H7 (cell line): ENCODE measurements at regions not wholly inside any gene's neighbourhood (a gene's known extent, or its start where the extent isn't known, plus 50 kb on each side); places are given as distances from the start of the nearest gene placed in this dataset.
A peak's percentile ranks its signal among the peaks of the same experiment; 100 is the strongest.

ENCODE experiments used
- DNase-seq: peaks from one replicate; pipeline ENCODE4 v3.0.0; 2012
- H3K27me3 ChIP-seq: 2 replicates; pipeline ENCODE4 v1.6.0; 2011; ENCODE audit warnings: mild to moderate bottlenecking, low read length; ENCODE audit not compliant: control insufficient read depth, insufficient read depth
- H3K36me3 ChIP-seq: replicated peaks from 2 replicates; pipeline ENCODE4 v1.5.1; 2011; ENCODE audit warnings: low read length; ENCODE audit not compliant: control insufficient read depth, insufficient read depth
- H3K4me3 ChIP-seq: 2 replicates; pipeline ENCODE4 v1.5.1; 2011; ENCODE audit warnings: low read depth, mild to moderate bottlenecking, control low read depth, low read length, moderate library complexity; ENCODE audit not compliant: insufficient read depth

DNA sequence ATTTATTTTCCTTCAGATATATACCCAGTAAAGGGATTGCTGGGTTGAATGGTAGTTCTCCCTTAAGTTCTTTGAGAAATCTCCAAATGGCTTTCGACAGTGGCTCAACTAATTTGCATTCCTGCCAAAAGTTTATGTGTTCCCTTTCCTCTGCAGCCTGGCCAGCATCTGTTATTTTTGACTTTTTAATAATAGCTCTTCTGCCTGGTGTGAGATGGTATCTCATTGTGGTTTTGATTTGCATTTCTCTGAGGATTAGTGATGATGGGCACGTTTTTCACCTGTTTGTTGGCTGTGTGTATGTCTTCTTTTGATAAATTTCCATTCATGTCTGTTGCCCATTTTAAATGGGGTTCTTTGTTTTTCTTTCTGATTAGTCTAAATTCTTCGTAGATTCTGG lies 375.2 kb downstream of the UBE2NL start:
- Histone ChIP-seq H3K27me3 (no peaks in the 10 kb centered on the region), H3K4me3 (no peak overlapping the region), H3K36me3 (no peaks in the 10 kb centered on the region)
- DNase-seq = no peak

DNA sequence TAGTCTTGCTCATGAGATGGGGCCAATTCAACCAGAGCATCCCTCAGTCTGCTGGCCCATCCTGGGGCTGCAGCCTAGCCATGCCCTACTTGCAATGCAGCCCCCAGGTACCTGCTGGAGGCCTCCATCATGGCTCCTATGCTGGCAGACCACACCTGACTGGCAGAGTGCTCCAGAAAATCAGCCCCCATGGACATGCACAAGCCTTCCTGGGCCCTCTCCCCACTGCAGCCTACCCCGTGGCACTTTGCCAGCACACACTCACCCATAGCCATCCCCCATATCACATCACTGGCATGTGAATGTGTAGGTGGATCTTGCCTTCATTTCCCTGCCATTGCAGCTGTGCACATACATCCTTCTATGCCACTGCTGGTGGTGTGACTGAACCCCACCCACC lies 381.8 kb downstream of the UBE2NL start:
- H3K36me3 ChIP-seq = no peaks in the 10 kb centered on the region
- DNase-seq = no peak
- no peak overlapping the region for H3K4me3 ChIP-seq
- no peaks in the 10 kb centered on the region for H3K27me3 ChIP-seq

DNA sequence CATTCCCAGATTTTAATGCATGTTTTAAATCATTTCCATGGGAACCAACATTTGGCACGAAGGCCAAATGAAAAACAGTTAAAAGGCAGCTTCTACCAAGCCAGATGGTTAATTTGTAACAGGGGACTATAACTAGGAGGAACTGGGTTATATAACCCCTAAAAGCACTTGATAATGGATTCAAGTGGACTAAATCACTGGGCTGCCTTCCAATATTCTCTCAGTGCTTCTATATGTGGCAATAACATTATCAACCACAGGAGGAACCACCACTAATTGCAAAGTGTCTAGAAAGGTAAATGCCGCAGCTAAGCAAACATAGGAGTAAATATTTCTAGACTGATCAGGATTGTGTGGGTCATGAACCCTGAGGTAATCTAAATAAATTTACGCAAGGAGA lies 391.5 kb downstream of the UBE2NL start:
- H3K36me3 ChIP-seq = no peaks in the 10 kb centered on the region
- H3K27me3 ChIP-seq = no peaks in the 10 kb centered on the region
- DNase-seq = no peak

DNA sequence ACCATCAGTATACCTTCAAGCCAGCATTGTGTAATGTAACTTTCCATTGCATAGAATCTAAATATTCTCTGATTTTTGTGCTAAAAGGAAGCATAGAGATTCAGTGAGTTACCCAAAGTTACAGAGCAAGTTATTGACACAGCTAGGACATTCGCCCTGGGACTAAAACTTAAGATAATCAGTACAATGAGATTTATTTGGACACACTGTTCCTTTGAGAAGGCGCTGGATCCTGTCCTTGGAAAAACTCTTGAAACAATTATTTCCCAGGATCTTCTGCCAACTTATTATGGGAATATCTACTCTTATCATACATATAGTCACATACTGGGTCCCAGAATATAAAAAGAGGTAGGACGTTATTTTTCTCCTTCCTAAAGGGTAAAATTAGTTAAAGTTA lies 392.0 kb downstream of the UBE2NL start:
- Histone ChIP-seq H3K36me3 (no peaks in the 10 kb centered on the region), H3K27me3 (no peaks in the 10 kb centered on the region), H3K4me3 (no peak overlapping the region)
- no peak for DNase-seq

More for the DNA sequence above, 391.5 kb downstream of the UBE2NL start:
- no peak overlapping the region for H3K4me3 ChIP-seq

- no peak for DNase-seq
- no peaks in the 10 kb centered on the region for H3K27me3 ChIP-seq
- H3K36me3 ChIP-seq = no peaks in the 10 kb centered on the region
- H3K4me3 ChIP-seq = no peak overlapping the region
Observed at GRCh38 chrX:144293229-144293628, 409.4 kb downstream of the UBE2NL start.

DNA sequence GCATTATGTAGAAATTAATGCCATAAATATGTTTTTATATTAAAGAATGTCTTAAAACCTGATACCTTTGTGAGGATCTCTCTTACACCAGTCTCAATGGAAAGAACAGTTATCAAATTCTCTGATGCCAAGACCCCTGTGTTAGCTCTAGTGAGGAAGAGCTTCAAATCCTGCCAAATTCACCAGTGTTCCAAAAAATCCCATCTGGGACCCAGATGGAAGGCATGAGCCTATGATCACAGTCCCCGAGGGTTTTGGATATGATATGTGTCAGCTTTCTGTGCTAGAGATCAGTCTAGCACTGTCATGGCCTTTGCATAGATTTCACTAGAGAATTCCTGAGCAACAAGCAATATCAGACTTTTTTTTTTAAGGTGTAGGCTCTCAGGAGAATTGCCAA lies 412.1 kb downstream of the UBE2NL start:
- no peak overlapping the region for H3K4me3 ChIP-seq
- no peak for DNase-seq
- H3K27me3 ChIP-seq = no peaks in the 10 kb centered on the region
- no peaks in the 10 kb centered on the region for H3K36me3 ChIP-seq

DNA sequence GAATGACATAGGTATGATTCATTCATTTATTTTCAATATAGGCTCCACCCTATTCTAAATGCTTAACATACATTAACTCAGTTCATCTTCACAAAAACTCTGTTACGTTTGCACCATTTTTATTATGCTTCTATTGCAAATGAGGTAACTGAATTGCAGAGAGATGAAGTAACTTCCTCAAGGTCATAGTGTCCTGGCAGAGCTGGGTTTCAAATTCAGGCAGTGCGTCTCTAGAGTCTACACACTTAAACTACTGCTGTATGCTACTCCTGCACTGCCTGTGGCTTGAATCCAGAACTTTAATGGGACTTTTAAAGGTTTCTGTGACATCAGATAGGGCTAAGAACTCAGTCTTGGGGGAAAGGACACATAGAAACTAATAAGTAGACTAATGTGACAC lies 413.4 kb downstream of the UBE2NL start:
- Histone ChIP-seq H3K27me3 (no peaks in the 10 kb centered on the region), H3K36me3 (no peaks in the 10 kb centered on the region), H3K4me3 (no peak overlapping the region)
- no peak for DNase-seq

DNA sequence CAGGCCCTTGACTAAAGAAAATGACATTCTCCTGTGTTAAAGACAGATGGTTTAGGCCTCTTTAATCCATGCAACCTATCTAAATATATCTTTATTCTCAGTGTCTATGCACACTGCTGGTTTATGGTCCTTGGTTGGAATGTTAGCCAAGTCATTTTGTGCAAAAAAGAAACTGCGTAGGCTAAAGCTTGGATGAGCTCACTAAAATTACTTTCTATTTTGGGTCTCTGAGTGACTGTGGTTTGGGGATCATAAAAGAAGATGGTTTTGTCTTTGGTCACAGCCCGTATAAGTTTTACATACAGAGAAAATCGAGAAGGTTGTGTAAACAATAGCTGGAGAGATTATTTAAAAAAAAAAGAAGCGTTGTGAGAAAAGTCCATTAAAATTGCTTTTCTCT lies 443.6 kb downstream of the UBE2NL start:
- H3K27me3 ChIP-seq = no peaks in the 10 kb centered on the region
- no peak for DNase-seq
- no peaks in the 10 kb centered on the region for H3K36me3 ChIP-seq
- no peak overlapping the region for H3K4me3 ChIP-seq

DNA sequence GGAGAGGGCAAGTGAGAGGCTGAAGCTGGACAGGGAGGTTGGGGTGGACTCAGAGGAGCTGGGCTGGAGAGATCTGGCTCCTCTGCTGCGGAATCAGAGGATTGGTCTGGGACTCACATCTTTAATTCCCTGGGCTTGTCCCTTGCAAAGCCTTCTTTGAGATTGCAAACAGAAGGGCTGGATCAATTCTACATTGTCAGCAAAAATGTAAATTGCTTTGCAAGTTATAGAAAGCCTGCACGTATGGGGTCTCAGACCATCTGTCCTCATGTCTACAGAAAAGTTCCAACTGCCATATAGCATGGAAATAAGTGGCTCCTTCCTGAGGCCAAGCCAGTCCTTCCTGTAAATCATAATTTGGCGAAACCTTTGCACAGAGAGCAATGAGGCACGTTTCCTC lies 449.6 kb downstream of the UBE2NL start:
- H3K36me3 ChIP-seq = no peaks in the 10 kb centered on the region
- DNase-seq = no peak
- H3K4me3 ChIP-seq = no peak overlapping the region
- H3K27me3 ChIP-seq = no peaks in the 10 kb centered on the region

DNA sequence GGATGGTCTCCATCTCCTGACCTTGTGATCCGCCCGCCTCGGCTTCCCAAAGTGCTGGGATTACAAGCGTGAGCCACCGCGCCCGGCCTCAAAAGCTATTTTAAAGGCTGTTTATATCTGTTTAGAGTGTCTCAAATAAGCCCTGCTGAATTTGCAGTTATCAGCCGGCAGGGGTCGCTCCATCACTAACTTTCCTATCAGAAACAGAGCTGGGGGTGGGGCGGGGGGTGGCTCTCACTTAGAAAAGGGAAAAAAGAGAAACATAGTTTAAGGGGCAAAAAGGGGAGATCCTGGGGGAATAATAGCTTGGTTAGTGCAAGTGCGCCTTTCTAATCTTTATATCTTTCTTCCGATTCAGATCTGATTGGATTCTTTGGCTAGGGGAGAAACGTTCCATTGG lies 450.7 kb downstream of the UBE2NL start:
- DNase-seq = peak; percentile 20
- Histone ChIP-seq H3K36me3 (no peaks in the 10 kb centered on the region), H3K4me3 (no peak overlapping the region), H3K27me3 (no peaks in the 10 kb centered on the region)

GRCh38 chrX:144335402-144335801 lies 451.5 kb downstream of the UBE2NL start:
- H3K27me3 ChIP-seq = no peaks in the 10 kb centered on the region
- DNase-seq = peak; percentile 13

DNA sequence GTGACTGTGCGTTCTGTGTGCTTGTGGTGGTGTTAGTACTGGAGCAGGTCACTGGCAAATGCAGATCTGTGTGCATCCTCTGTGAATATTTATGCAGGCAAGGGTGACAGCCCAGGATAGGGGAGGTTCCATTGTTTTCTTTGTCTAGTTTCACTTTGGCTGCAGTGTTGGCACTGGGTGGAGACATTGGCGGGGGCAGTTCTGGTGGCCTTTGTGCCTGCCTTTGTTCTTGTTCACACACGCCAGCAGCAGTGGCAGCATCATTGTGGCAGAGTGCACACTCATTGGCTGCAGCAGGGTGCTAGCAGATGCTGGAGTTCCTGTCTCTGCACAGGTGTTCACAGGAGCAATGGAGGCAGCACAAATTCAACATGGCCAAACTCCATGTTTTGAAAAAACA lies 495.3 kb downstream of the UBE2NL start:
- Histone ChIP-seq H3K4me3 (no peak overlapping the region), H3K36me3 (no peaks in the 10 kb centered on the region), H3K27me3 (no peaks in the 10 kb centered on the region)
- DNase-seq = no peak

More at GRCh38 chrX:144335402-144335801, 451.5 kb downstream of the UBE2NL start:
- no peaks in the 10 kb centered on the region for H3K36me3 ChIP-seq
- H3K4me3 ChIP-seq = no peak overlapping the region

GRCh38 chrX:144388738-144389137 lies 504.9 kb downstream of the UBE2NL start:
- H3K4me3 ChIP-seq = no peak overlapping the region
- H3K36me3 ChIP-seq = no peaks in the 10 kb centered on the region
- no peaks in the 10 kb centered on the region for H3K27me3 ChIP-seq
- DNase-seq = no peak
